ENCODE measurements at regions not wholly inside any gene's neighbourhood (a gene's known extent, or its start where the extent isn't known, plus 50 kb on each side); places are given as distances from the start of the nearest gene placed in this dataset.

DNA sequence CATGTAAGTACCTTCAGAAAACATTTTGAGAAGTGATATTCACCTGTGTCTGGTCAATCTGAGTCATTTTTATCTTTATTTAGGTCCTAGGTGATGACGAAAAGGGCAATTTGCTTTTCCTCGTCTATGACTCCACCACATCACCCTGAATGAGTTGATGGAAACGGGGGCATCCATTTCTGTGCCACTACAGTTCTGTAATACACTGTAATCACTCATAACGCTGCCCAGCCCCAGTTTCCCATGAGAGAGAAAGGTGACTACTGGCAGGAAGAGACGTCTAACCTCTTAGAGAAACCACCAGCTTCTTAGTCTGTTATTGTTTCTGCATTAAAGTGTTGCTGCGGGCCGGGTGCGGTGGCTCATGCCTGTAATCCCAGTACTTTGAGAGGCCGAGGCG lies 205.3 kb upstream of the MKLN1 start:
- intact Hi-C loops (cut with micrococcal nuclease; ENCODE audit: unreplicated experiment): no loop called here
- POLR2A ChIA-PET: no interaction called here
- no peak overlapping the region for H3K4me3 Mint-ChIP-seq (ENCODE audit: unreplicated experiment)
- H3K36me3 ChIP-seq (ENCODE audit: control insufficient read depth, insufficient read depth, low read length): no peaks in the 10 kb centered on the region
- no TSS peak for BruUV-seq (replicated peaks)
- H3K27me3 Mint-ChIP-seq (ENCODE audit: insufficient read depth, unreplicated experiment): peaks cover 3% of the 10 kb centered on the region
- H3K27me3 ChIP-seq (replicated peaks; ENCODE audit: control insufficient read depth, insufficient read depth, low read length): no peaks in the 10 kb centered on the region
- CTCF ChIA-PET: no interaction called here
- no peak overlapping the region for H3K4me3 ChIP-seq (ENCODE audit: low read depth, low read length)
- H3K4me1 Mint-ChIP-seq (ENCODE audit: low read depth, unreplicated experiment): no peaks in the 10 kb centered on the region
- H3K4me1 ChIP-seq: no peaks in the 10 kb centered on the region
- TF ChIP-seq, protein P1, sequence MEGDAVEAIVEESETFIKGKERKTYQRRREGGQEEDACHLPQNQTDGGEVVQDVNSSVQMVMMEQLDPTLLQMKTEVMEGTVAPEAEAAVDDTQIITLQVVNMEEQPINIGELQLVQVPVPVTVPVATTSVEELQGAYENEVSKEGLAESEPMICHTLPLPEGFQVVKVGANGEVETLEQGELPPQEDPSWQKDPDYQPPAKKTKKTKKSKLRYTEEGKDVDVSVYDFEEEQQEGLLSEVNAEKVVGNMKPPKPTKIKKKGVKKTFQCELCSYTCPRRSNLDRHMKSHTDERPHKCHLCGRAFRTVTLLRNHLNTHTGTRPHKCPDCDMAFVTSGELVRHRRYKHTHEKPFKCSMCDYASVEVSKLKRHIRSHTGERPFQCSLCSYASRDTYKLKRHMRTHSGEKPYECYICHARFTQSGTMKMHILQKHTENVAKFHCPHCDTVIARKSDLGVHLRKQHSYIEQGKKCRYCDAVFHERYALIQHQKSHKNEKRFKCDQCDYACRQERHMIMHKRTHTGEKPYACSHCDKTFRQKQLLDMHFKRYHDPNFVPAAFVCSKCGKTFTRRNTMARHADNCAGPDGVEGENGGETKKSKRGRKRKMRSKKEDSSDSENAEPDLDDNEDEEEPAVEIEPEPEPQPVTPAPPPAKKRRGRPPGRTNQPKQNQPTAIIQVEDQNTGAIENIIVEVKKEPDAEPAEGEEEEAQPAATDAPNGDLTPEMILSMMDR (IDR thresholded peaks at IDR 0.05; ENCODE audit: insufficient read depth in 1 of 2, low read depth in 1 of 2, low read length in 1 of 2, severe bottlenecking in 1 of 2, unreplicated experiment in 1 of 2): no peak
- H3K27ac Mint-ChIP-seq (ENCODE audit: unreplicated experiment): no peak overlapping the region
- peaks cover 19% of the 10 kb centered on the region for H3K9me3 Mint-ChIP-seq (ENCODE audit: unreplicated experiment)
- H3K36me3 Mint-ChIP-seq (ENCODE audit: insufficient read depth, unreplicated experiment): no peaks in the 10 kb centered on the region
- DNase-seq: no peak
- peaks cover 15% of the 10 kb centered on the region for H3K9me3 ChIP-seq

DNA sequence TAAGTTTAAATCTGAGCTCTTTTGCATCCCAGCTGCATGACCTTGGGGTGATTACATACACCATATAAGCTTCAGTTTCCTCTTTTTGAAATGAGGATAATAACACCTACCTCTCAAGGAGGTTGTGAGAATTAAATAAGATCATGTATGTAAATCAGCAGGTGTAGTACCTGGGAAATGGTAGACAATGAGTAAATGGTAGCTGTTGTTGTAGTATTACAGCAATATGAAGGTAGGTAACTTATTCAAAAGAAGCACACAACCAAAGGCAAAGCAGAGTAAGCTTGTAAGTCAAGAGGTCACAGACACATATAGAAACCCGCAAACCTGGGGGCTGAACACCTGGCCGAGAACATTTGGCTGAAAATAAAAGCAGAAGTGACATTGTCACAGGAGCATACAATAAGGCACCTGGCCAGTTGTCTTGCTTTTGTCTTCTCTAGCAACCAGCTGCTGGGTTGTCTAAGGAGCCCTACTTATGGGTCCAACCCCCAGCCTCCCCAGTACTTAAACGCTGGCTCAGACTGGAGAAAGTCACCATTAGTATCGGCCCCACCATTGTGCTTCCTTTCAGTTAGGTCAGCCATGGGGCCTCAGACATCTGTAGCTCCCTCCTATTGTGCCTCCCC lies 203.6 kb upstream of the MKLN1 start:
- Mint-ChIP-seq H3K27ac (ENCODE audit: unreplicated experiment) (no peak overlapping the region), H3K4me1 (ENCODE audit: low read depth, unreplicated experiment) (no peaks in the 10 kb centered on the region), H3K36me3 (ENCODE audit: insufficient read depth, unreplicated experiment) (no peaks in the 10 kb centered on the region), H3K27me3 (ENCODE audit: insufficient read depth, unreplicated experiment) (peaks cover 3% of the 10 kb centered on the region), H3K9me3 (ENCODE audit: unreplicated experiment) (peaks cover 2% of the 10 kb centered on the region), H3K4me3 (ENCODE audit: unreplicated experiment) (no peak overlapping the region)
- no peak overlapping the region for H3K4me3 ChIP-seq (ENCODE audit: low read depth, low read length)
- no TSS peak for BruUV-seq (replicated peaks)
- H3K36me3 ChIP-seq (ENCODE audit: control insufficient read depth, insufficient read depth, low read length): no peaks in the 10 kb centered on the region
- intact Hi-C loops (cut with micrococcal nuclease; ENCODE audit: unreplicated experiment): no loop called here
- H3K4me1 ChIP-seq: no peaks in the 10 kb centered on the region
- DNase-seq: no peak
- TF ChIP-seq, protein P1 (IDR thresholded peaks at IDR 0.05; ENCODE audit: insufficient read depth in 1 of 2, low read depth in 1 of 2, low read length in 1 of 2, severe bottlenecking in 1 of 2, unreplicated experiment in 1 of 2): no peak
- POLR2A ChIA-PET: no interaction called here
- no peaks in the 10 kb centered on the region for H3K27me3 ChIP-seq (replicated peaks; ENCODE audit: control insufficient read depth, insufficient read depth, low read length)
- H3K9me3 ChIP-seq: peaks cover 6% of the 10 kb centered on the region
- CTCF ChIA-PET: no interaction called here

DNA sequence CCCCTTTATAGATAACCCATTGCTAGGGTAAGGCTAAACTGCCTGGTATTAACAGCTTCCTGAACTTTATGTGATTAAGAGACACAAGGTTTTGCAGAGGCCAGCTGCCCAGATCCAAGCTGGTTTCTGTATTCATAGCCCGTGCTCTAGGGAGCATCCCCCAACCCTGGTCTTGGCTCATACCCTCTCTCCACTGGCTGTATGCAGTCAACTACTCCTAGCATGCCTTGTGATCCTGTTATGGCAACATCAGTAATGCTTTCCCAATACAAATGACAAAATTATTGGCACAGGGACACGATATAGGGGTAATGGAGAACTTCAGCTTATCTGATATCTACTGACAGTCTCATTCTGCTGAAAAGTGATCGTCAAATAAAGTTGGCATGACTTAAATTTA lies 202.8 kb upstream of the MKLN1 start:
- H3K36me3 Mint-ChIP-seq (ENCODE audit: insufficient read depth, unreplicated experiment): no peaks in the 10 kb centered on the region
- intact Hi-C loops (cut with micrococcal nuclease; ENCODE audit: unreplicated experiment): no loop called here
- no peak overlapping the region for H3K27ac Mint-ChIP-seq (ENCODE audit: unreplicated experiment)
- Histone ChIP-seq H3K4me3 (ENCODE audit: low read depth, low read length) (no peak overlapping the region), H3K27me3 (replicated peaks; ENCODE audit: control insufficient read depth, insufficient read depth, low read length) (no peaks in the 10 kb centered on the region), H3K4me1 (no peaks in the 10 kb centered on the region), H3K36me3 (ENCODE audit: control insufficient read depth, insufficient read depth, low read length) (no peaks in the 10 kb centered on the region), H3K9me3 (no peaks in the 10 kb centered on the region)
- no peaks in the 10 kb centered on the region for H3K4me1 Mint-ChIP-seq (ENCODE audit: low read depth, unreplicated experiment)
- no peak overlapping the region for H3K4me3 Mint-ChIP-seq (ENCODE audit: unreplicated experiment)
- BruUV-seq (replicated peaks): no TSS peak
- no peaks in the 10 kb centered on the region for H3K9me3 Mint-ChIP-seq (ENCODE audit: unreplicated experiment)
- peaks cover 3% of the 10 kb centered on the region for H3K27me3 Mint-ChIP-seq (ENCODE audit: insufficient read depth, unreplicated experiment)
- POLR2A ChIA-PET: no interaction called here
- DNase-seq: no peak
- CTCF ChIA-PET: no interaction called here
- TF ChIP-seq, protein P1 (IDR thresholded peaks at IDR 0.05; ENCODE audit: insufficient read depth in 1 of 2, low read depth in 1 of 2, low read length in 1 of 2, severe bottlenecking in 1 of 2, unreplicated experiment in 1 of 2): no peak
